GM18867 (cell line): ENCODE measurements at regions not wholly inside any gene's neighbourhood (a gene's known extent, or its start where the extent isn't known, plus 50 kb on each side); places are given as distances from the start of the nearest gene placed in this dataset.
A peak's percentile ranks its signal among the peaks of the same experiment; 100 is the strongest.

ENCODE experiments used
- ATAC-seq: cut with Tn5 transposase; IDR thresholded peaks from one replicate; pipeline ENCODE4 v1.9.1; 2021; ENCODE audit warnings: mild to moderate bottlenecking, moderate library complexity; ENCODE audit not compliant: unreplicated experiment

DNA sequence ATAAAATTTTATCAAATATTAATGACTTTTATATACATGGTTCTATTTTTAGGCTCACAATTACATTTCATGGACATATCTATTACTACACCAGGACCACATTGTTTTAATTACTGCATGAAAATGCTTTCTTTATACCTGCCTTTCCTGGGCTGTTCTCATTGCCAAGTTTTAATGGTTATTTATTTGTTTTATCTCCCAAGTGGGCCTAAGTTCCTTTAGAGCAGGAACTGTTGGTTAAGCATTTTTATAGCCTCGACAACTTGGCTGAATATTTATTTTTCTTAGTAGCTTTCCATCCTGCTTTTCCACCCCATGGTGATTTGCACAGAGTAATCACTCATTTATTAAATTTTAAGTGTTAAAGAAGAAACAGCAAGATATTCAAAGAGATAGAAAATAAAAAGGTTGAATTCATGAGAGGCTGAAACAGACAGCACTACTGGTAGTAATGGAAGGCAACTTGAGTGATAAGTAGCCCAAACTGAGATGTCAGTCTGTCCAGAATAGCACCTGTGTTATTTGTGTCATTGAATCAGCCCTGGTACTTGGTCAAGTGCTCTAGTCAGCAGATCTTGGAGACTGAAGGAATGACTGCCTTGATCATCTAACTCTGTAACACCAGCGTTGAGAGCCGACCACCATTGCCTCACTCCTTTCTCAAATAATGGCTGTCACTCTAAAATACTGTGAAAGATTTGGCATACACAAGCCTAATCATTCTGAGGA, 119.1 kb upstream of the EGLN3 start:
- no peak for ATAC-seq

- ATAC-seq = no peak
Measured at GRCh38 chr14:34067587-34067986, 116.7 kb upstream of the EGLN3 start.

DNA sequence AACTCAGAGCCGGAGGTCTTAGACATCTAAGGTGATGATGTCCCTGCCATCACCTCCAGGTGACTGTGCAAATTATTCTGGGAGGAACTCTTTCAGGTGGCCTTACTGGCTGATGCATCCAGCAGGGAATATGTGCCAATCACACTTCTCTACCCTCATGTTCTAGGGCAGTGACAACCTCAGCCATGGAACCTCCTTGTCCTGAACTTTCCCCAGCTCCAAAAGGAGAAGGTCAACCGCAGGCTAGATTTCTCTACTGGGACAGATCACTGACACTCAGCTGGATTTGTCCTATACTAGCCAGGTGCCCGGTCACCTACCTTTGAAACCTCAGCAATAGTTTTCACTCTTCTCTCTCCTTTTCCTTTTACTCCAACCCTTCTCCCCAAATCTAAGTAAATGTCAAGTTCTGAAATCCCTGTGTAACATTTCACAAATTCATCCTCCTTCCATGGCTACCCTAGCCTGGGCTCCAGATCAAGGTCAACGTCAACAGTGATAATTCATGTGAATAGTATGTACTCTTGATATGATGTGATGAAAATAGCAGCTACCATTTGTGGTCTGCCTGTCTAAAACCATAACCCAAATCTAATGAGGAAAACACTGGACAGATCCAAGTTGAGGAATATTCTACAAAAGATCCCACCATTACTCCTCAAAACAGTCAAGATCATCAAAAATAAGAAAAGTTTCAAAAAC, 115.0 kb upstream of the EGLN3 start:
- no peak for ATAC-seq

- no peak for ATAC-seq
Measured at GRCh38 chr14:34065236-34065635, 114.4 kb upstream of the EGLN3 start.

DNA sequence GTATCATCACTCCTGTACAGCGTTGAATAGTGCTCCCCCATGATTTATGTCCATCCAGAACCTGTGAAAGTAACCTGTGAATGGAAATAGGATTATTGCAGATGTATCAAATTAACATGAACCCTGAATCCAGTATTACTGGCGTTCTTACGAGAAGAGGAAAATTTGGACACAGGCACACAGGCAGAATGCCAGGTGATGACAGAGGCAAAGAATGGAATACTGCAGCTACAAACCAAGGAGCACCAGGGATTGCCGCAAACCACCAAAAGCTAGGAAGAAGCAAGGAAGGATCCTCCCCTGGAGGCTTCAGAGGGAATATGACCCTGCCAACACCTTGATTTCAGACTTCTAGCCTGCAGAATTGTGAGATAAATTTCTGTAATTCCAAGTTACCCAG, 113.5 kb upstream of the EGLN3 start:
- ATAC-seq = no peak

- ATAC-seq = no peak
Measured at GRCh38 chr14:34063470-34064164, 112.7 kb upstream of the EGLN3 start.

- no peak for ATAC-seq
Measured at GRCh38 chr14:34063042-34063441, 112.2 kb upstream of the EGLN3 start.

GRCh38 chr14:34062353-34062973, 111.6 kb upstream of the EGLN3 start:
- no peak for ATAC-seq

GRCh38 chr14:34060651-34060999, 109.8 kb upstream of the EGLN3 start:
- ATAC-seq = peak; percentile 11

GRCh38 chr14:34059925-34060650, 109.2 kb upstream of the EGLN3 start:
- ATAC-seq = peak; percentile 52

GRCh38 chr14:34059037-34059924, 108.4 kb upstream of the EGLN3 start:
- ATAC-seq = no peak

GRCh38 chr14:34058510-34058909, 107.6 kb upstream of the EGLN3 start:
- ATAC-seq = no peak

DNA sequence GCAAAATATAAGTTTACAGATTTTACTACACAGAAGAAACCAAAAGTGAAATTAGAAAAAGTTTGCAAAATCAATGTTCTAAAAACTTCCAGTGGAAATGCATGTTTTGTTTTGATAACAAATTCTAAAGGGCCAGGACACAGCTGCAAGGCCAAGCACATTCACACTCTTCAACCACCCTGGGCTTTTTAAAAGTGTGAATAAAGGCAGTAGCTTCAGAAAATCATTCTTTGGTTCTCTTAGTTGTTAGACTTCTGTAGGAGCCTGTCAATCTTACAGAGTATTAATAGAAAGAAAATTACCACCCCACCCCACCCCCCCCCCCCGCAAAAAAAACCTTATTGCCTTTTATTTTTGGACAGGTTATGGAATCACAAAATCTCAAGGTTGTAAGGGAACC, 105.2 kb upstream of the EGLN3 start:
- ATAC-seq = no peak

DNA sequence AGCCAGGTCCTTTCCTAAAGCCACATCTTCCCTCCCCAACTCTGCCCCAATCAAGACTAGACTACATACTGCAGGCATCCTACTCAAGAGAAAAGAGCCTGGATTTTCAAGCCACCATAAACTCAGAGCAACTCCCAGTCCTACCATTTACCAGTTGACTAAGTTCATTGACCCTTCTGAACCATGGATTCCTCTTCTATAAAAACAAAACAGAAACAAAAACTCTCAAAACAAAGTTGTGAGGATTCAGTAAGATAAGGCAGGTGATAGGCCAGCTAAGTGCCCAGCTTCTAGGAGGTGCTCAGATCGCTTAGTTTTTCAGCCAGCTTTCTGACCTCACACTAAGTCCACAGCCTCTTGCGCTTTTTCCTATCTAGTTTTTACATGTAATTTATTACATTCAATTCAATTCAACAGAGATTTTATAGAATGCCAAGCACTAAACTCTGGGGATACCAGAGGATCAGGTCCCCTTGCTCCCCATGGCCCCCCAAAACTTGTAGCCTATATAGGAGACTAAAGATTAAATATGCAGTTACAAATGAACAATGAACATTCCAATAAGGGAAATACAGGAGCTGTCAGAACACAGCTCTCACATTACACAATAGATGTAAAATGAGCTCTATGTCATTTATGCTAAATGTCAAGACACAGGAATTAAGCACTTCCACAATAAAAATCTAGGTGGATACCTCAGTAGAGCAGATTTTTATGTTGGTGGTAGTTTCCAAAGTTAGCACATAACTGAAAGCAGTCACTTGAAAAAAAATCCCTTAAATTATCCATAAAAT, 104.5 kb upstream of the EGLN3 start:
- ATAC-seq = no peak

DNA sequence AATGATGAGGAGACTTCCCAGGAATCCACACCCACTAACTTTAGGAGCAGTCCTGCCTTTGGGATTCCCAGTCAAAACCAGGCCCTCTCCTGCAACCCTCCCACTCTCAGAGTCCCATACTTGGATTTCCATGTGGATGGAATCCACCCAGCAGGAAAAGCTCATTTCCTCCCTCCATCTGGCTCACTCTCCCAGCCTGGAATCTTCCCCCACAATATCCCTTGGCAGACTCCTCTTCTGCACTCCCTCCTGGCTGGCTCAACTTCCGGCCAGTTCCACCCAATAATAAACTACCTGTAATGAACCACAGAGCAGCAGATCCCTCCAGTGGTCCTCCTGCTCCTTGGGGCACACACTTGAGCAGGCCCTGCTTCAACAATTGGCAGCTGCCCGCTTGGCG, 102.8 kb upstream of the EGLN3 start:
- no peak for ATAC-seq

GRCh38 chr14:34052658-34053014, 101.8 kb upstream of the EGLN3 start:
- ATAC-seq = no peak

- ATAC-seq = peak; percentile 59
Measured at GRCh38 chr14:34051966-34052657, 101.2 kb upstream of the EGLN3 start.

DNA sequence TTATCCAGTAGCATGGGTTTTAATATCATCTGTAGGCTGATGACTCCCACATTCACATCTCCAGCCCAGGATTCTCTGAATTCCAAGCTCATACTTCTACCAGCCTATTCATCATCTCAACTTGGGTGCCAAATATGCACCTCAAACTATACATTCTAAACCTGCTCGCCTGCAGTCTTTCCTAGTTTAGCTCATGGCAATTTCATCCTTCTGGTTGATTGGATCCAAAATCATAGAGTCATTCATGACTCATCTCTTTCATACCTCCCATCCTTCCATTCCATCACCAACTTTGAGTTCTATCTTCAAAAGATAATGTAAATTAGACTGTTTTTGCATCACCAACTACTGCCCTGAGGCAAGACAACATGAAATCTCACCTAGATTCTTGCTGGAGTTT, 99.7 kb upstream of the EGLN3 start:
- no peak for ATAC-seq

- ATAC-seq = no peak
Measured at GRCh38 chr14:34049790-34050189, 98.9 kb upstream of the EGLN3 start.
